Central memory CD8-positive, alpha-beta T cell (primary cell): ENCODE measurements at regions not wholly inside any gene's neighbourhood (a gene's known extent, or its start where the extent isn't known, plus 50 kb on each side); places are given as distances from the start of the nearest gene placed in this dataset.

Experiments
- ATAC-seq: fragments of 150-1000 bp; cut with Tn5 transposase; replicated peaks from 2 replicates; pipeline ENCODE4 v1.10.0; 2022; ENCODE audit warnings: mild to moderate bottlenecking, moderate FRiP score, moderate number of reproducible peaks; ENCODE audit not compliant: poor library complexity, severe bottlenecking; ENCODE audit errors: extremely low read depth
- DNase-seq, 2 donors: peaks; one replicate each; pipeline ENCODE4 v3.0.0; 2021; ENCODE audit warnings: low spot score in 2 of 2
- H3K27ac Mint-ChIP-seq: one replicate; pipeline ENCODE4 v1.8.0; 2022; ENCODE audit warnings: low read depth, mild to moderate bottlenecking, moderate library complexity, mixed read lengths
- H3K27me3 Mint-ChIP-seq: one replicate; pipeline ENCODE4 v1.8.0; 2022; ENCODE audit warnings: mixed read lengths
- H3K36me3 Mint-ChIP-seq: one replicate; pipeline ENCODE4 v1.8.0; 2022; ENCODE audit warnings: mild to moderate bottlenecking, moderate library complexity, mixed read lengths; ENCODE audit not compliant: insufficient read depth
- H3K4me1 Mint-ChIP-seq: one replicate; pipeline ENCODE4 v1.8.0; 2022; ENCODE audit warnings: mixed read lengths
- H3K4me3 Mint-ChIP-seq: one replicate; pipeline ENCODE4 v1.8.0; 2022; ENCODE audit warnings: mild to moderate bottlenecking, moderate library complexity, mixed read lengths
- H3K9me3 Mint-ChIP-seq: one replicate; pipeline ENCODE4 v1.8.0; 2022; ENCODE audit warnings: mixed read lengths

GRCh38 chr9:117963493-117964090 lies 259.4 kb downstream of the TLR4 start:
- no peak for ATAC-seq
- no peak overlapping the region for H3K27ac Mint-ChIP-seq
- H3K36me3 Mint-ChIP-seq = no peaks in the 10 kb centered on the region
- no peaks in the 10 kb centered on the region for H3K9me3 Mint-ChIP-seq
- no peaks in the 10 kb centered on the region for H3K27me3 Mint-ChIP-seq
- H3K4me1 Mint-ChIP-seq = no peaks in the 10 kb centered on the region
- no peak overlapping the region for H3K4me3 Mint-ChIP-seq
- DNase-seq = no peak

GRCh38 chr9:117970276-117971050 lies 266.3 kb downstream of the TLR4 start:
- Mint-ChIP-seq H3K4me3 (no peak overlapping the region), H3K9me3 (no peaks in the 10 kb centered on the region), H3K27ac (no peak overlapping the region), H3K4me1 (no peaks in the 10 kb centered on the region), H3K27me3 (peaks cover 18% of the 10 kb centered on the region), H3K36me3 (no peaks in the 10 kb centered on the region)
- ATAC-seq (no peak), DNase-seq (no peak)

GRCh38 chr9:117974108-117974507 lies 269.9 kb downstream of the TLR4 start:
- ATAC-seq (no peak), DNase-seq (no peak)
- Mint-ChIP-seq H3K4me3 (no peak overlapping the region), H3K4me1 (no peaks in the 10 kb centered on the region), H3K27ac (no peak overlapping the region), H3K36me3 (no peaks in the 10 kb centered on the region), H3K27me3 (peaks cover 28% of the 10 kb centered on the region), H3K9me3 (peaks cover 5% of the 10 kb centered on the region)

DNA sequence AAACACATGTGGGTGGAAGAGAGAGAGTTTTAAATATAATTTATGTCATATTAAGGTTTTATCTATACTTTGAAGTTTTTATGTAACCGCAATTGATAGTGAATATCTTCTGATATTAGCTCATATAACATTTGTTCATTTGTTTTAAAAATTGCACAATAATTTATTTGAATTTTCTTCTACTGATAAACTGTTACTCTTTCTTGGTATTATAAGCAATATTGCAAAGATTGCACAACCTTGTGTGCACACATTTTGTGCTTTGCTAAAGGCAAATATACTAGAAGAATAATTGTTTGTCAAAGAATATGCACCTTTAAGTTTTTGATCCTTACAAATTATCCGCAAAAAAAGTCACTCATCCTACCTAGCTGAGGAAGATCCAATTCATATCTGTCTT lies 275.7 kb downstream of the TLR4 start:
- H3K36me3 Mint-ChIP-seq = no peaks in the 10 kb centered on the region
- H3K4me3 Mint-ChIP-seq = no peak overlapping the region
- no peaks in the 10 kb centered on the region for H3K4me1 Mint-ChIP-seq
- peaks cover 5% of the 10 kb centered on the region for H3K9me3 Mint-ChIP-seq
- DNase-seq (no peak), ATAC-seq (no peak)
- H3K27ac Mint-ChIP-seq = no peak overlapping the region
- H3K27me3 Mint-ChIP-seq = peaks cover 22% of the 10 kb centered on the region

- no peak overlapping the region for H3K4me3 Mint-ChIP-seq
- no peaks in the 10 kb centered on the region for H3K4me1 Mint-ChIP-seq
- H3K27ac Mint-ChIP-seq = no peak overlapping the region
- H3K27me3 Mint-ChIP-seq = no peaks in the 10 kb centered on the region
- no peak for DNase-seq
- H3K9me3 Mint-ChIP-seq = no peaks in the 10 kb centered on the region
- H3K36me3 Mint-ChIP-seq = no peaks in the 10 kb centered on the region
- ATAC-seq = no peak
These were observed 283.7 kb downstream of the TLR4 start for GRCh38 chr9:117987945-117988344.

DNA sequence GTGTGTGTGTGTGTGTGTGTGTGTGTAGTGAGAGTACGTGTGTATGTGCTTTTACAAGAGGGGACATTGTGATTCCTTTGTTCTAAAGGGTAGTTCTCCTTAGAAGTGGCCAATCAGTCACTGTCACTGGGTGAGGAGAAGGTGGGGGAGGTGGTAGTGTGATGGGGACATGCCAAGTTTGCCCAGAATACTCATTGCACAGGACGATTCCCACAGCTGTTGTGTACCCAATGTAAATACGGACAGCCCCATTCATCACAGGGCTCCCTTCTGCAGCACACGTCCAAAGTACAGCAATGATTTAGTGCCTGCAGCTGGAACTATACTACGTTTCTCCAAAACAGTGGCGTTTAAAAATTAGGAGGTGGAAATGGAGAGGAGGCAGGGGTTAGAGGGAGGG lies 287.8 kb downstream of the TLR4 start:
- Mint-ChIP-seq H3K27ac (no peak overlapping the region), H3K4me1 (no peaks in the 10 kb centered on the region), H3K36me3 (no peaks in the 10 kb centered on the region), H3K9me3 (no peaks in the 10 kb centered on the region), H3K4me3 (no peak overlapping the region), H3K27me3 (peaks cover 11% of the 10 kb centered on the region)
- ATAC-seq (no peak), DNase-seq (no peak)

GRCh38 chr9:118000581-118000980 lies 296.4 kb downstream of the TLR4 start:
- H3K4me3 Mint-ChIP-seq = no peak overlapping the region
- peaks cover 4% of the 10 kb centered on the region for H3K9me3 Mint-ChIP-seq
- H3K27me3 Mint-ChIP-seq = peaks cover 2% of the 10 kb centered on the region
- ATAC-seq (no peak), DNase-seq (no peak)
- H3K4me1 Mint-ChIP-seq = no peaks in the 10 kb centered on the region
- peaks cover 1% of the 10 kb centered on the region for H3K36me3 Mint-ChIP-seq
- no peak overlapping the region for H3K27ac Mint-ChIP-seq

DNA sequence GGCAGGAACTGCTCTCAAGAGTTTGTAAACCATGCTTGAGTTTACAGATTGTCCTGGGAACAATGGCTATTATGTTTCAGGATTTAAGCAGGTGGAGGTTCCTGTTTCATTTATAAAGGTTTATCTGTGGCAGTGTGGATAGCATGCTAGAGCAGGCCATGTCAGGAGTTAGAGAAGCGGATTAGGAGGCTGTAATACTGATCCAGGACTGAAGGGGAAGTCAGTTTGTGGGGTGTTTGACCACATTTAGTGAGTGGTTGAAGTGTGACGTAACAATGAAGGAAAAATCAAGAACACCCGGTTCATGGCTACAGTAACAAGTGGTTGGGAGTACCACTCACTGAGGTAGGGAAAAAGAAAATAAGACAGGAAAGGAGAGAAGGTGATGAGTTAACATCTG lies 299.0 kb downstream of the TLR4 start:
- Mint-ChIP-seq H3K27ac (no peak overlapping the region), H3K36me3 (peaks cover 1% of the 10 kb centered on the region), H3K9me3 (peaks cover 4% of the 10 kb centered on the region), H3K27me3 (no peaks in the 10 kb centered on the region), H3K4me1 (no peaks in the 10 kb centered on the region), H3K4me3 (no peak overlapping the region)
- no peak for DNase-seq
- ATAC-seq = no peak

DNA sequence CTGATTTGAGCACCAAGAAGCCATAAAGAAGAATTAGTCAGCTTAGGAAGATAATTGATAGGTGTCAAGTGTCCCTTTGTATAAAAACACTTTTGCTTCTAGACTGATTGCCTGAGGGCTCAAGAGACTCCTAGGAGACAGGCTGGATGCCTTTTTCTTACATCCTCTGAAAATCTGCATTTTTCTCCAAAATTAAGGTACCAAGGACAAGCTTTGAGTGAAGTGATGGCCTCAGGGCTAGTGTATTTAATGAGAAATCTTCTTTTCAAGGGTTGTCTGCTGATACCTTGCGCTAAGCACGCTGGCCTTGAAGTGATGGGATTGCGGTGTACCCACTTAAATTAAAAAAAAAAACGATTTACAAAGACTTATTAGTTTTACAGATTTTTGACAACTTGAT lies 304.0 kb downstream of the TLR4 start:
- no peak overlapping the region for H3K4me3 Mint-ChIP-seq
- no peak overlapping the region for H3K27ac Mint-ChIP-seq
- no peaks in the 10 kb centered on the region for H3K4me1 Mint-ChIP-seq
- peaks cover 1% of the 10 kb centered on the region for H3K36me3 Mint-ChIP-seq
- no peak for DNase-seq
- H3K27me3 Mint-ChIP-seq = no peaks in the 10 kb centered on the region
- H3K9me3 Mint-ChIP-seq = peaks cover 2% of the 10 kb centered on the region
- no peak for ATAC-seq

GRCh38 chr9:118009614-118010013 lies 305.4 kb downstream of the TLR4 start:
- no peak overlapping the region for H3K4me3 Mint-ChIP-seq

GRCh38 chr9:118017607-118018122 lies 313.5 kb downstream of the TLR4 start:
- peaks cover 6% of the 10 kb centered on the region for H3K9me3 Mint-ChIP-seq
- H3K4me1 Mint-ChIP-seq = no peaks in the 10 kb centered on the region
- DNase-seq = no peak
- H3K36me3 Mint-ChIP-seq = no peaks in the 10 kb centered on the region
- no peaks in the 10 kb centered on the region for H3K27me3 Mint-ChIP-seq
- ATAC-seq = no peak
- H3K27ac Mint-ChIP-seq = no peak overlapping the region
- H3K4me3 Mint-ChIP-seq = no peak overlapping the region

More at GRCh38 chr9:118009614-118010013, 305.4 kb downstream of the TLR4 start:
- H3K9me3 Mint-ChIP-seq = no peaks in the 10 kb centered on the region
- H3K4me1 Mint-ChIP-seq = no peaks in the 10 kb centered on the region
- H3K27ac Mint-ChIP-seq = no peak overlapping the region
- no peak for ATAC-seq
- peaks cover 1% of the 10 kb centered on the region for H3K36me3 Mint-ChIP-seq
- H3K27me3 Mint-ChIP-seq = no peaks in the 10 kb centered on the region
- no peak for DNase-seq

DNA sequence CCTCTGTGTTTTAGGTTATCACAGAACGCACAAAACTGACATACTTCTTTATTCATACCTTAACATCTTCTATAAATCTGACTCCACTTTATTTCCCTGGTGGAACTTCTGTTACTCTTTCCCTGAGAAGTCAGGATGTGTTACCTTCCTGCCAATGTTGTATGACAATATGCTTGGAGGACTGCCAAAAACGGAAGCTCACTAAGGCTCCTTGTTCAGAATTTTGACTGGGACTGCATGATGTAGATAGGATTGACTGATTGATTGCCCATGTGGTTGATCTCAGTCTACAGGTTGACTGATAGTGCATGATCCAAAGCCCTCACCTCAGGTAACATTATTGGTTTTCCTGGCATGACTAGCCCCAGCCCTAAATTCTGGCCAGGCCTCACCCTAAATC lies 319.4 kb downstream of the TLR4 start:
- Mint-ChIP-seq H3K9me3 (no peaks in the 10 kb centered on the region), H3K27me3 (peaks cover 3% of the 10 kb centered on the region), H3K36me3 (no peaks in the 10 kb centered on the region), H3K27ac (no peak overlapping the region), H3K4me3 (no peak overlapping the region), H3K4me1 (no peaks in the 10 kb centered on the region)
- DNase-seq (no peak), ATAC-seq (no peak)

DNA sequence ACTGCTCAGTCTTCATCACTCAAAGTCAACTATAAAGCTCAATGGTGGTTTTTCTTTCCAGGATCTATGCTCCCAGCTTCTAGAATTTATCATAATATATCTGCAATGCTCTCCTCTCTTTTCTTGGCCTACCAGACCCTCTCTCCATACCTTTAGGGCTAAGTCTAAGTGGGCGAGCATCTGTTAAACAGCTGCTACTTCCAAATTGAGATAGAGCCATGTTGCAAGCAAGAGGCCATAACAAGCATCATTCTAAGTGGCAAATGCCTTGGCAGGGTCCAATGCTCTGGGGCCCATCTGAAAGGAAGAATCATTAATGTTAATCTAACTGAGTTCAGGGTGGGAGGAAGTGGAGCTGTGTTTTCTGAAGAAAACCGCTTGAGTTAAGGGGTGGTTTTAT lies 324.0 kb downstream of the TLR4 start:
- H3K27me3 Mint-ChIP-seq = peaks cover 20% of the 10 kb centered on the region
- H3K27ac Mint-ChIP-seq = no peak overlapping the region
- no peaks in the 10 kb centered on the region for H3K36me3 Mint-ChIP-seq
- no peaks in the 10 kb centered on the region for H3K4me1 Mint-ChIP-seq
- H3K4me3 Mint-ChIP-seq = no peak overlapping the region
- H3K9me3 Mint-ChIP-seq = peaks cover 7% of the 10 kb centered on the region
- no peak for ATAC-seq
- no peak for DNase-seq
